Body of pancreas (tissue), 4 donors: ENCODE measurements at regions not wholly inside any gene's neighbourhood (a gene's known extent, or its start where the extent isn't known, plus 50 kb on each side); places are given as distances from the start of the nearest gene placed in this dataset.
"Not testable (repeated sequence)": the region's sequence is repeated elsewhere in the genome, so short reads cannot be mapped to it uniquely, and the experiment has no call there.

Source experiments
- ATAC-seq: fragments of 150-250 bp; one replicate; pipeline ENCODE4 v1.9.1; 2016
- DNase-seq, 4 donors: peaks; one replicate each; pipeline ENCODE4 v3.0.0-alpha.2; 2019
- H3K27ac ChIP-seq, 4 donors: fragments of 200-600 bp; sonication (generic); 1 replicate in 3 of 4; 2 replicates in 1 of 4; pipeline versions ENCODE4 v1.5.1 to v1.6.1; 2016 to 2019; ENCODE audit warnings: mild to moderate bottlenecking in 1 of 4, mixed read lengths in 1 of 4, moderate library complexity in 1 of 4
- H3K27me3 ChIP-seq, 2 donors: fragments of 200-600 bp; sonication (generic); one replicate each; pipeline ENCODE4 v1.6.0; 2016; ENCODE audit warnings: mild to moderate bottlenecking in 1 of 2
- H3K36me3 ChIP-seq, 2 donors: fragments of 200-600 bp; sonication (generic); replicated peaks in 1 of 2; 2 replicates each; pipeline ENCODE4 v1.5.1; 2016; ENCODE audit warnings: low read depth in 2 of 2; ENCODE audit not compliant: insufficient read depth in 1 of 2
- H3K4me1 ChIP-seq: fragments of 200-600 bp; sonication (generic); one replicate; pipeline ENCODE4 v1.6.0; 2016
- H3K4me3 ChIP-seq, 2 donors: fragments of 200-600 bp; sonication (generic); 1 replicate in 1 of 2; 2 replicates in 1 of 2; pipeline ENCODE4 v1.5.1; 2016 to 2019
- H3K9me3 ChIP-seq, 3 donors: fragments of 200-600 bp; sonication (generic); 1 replicate in 2 of 3; 2 replicates in 1 of 3; pipeline ENCODE4 v1.5.1; 2016
- WGBS, 2 donors: methylation state at CpG; one replicate each; pipeline ENCODE4 v1.1.5; 2017; 5-methylcytosine and 5-hydroxymethylcytosine counted together
- intact Hi-C: fragments of 100-400 bp; cut with DNase I; formaldehyde crosslinking; loops from one replicate; pipeline ENCODE4 v1.15.1; 2023

GRCh38 chr9:39533001-39533762 lies 177.7 kb downstream of the SPATA31A1 start:
- intact Hi-C loops, H3K27me3 ChIP-seq, ATAC-seq, H3K27ac ChIP-seq, DNase-seq, H3K36me3 ChIP-seq, H3K4me3 ChIP-seq, H3K9me3 ChIP-seq, H3K4me1 ChIP-seq: not testable (repeated sequence)
- WGBS, 2 donors, result 74 to 77% methylated on average over 4 to 5 of the region's 38 CpGs

DNA sequence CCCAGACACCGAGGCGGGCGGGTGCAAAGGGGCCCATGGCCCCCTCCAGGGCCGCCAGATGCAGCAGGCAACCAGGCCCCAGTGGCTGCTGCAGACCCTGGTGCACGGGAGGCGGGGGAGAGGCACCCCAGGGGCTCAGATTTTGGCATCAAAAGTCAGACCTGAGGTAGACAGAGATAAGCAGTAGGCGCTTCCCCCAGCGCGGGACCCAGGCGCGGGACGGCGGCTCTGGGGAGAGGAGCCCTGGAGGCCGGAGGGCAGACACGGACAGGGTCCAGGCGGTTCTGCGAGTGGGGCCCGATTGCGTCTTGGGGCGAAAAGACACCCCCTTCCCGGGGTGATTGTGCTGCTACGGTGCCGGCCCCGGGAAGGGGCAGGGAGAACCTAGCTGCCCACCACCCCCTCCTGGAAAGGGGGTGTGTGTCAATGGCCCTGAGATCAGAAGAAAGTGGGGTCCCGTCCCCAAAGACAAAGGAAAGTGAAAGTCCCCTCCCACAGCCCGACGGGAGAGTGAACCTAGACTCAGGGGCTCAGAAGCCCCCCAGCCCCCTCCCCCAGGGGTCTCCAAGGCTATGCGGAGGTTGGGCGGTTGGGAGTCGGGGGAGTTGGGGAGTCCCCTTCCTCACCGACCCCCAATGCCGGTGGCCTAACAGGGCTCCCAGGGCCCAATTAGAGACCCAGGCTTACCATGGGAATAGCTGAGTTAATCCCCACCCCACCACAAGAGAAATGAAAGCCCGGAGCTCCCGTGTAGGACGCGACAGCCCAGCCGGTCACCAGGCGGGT lies 178.5 kb downstream of the SPATA31A1 start:
- H3K4me1 ChIP-seq, H3K27ac ChIP-seq, ATAC-seq, H3K9me3 ChIP-seq, H3K36me3 ChIP-seq, H3K27me3 ChIP-seq, intact Hi-C loops, H3K4me3 ChIP-seq, DNase-seq: not testable (repeated sequence)
- WGBS, 2 donors, result no CpG with 5 or more reads among the region's 38 CpGs

- H3K36me3 ChIP-seq, H3K27me3 ChIP-seq, ATAC-seq, H3K4me3 ChIP-seq, H3K27ac ChIP-seq, intact Hi-C loops, H3K4me1 ChIP-seq, H3K9me3 ChIP-seq, DNase-seq: not testable (repeated sequence)
- WGBS, 2 donors, result no CpG with 5 or more reads among the region's 11 CpGs
Measured at GRCh38 chr9:39534897-39535296, 179.4 kb downstream of the SPATA31A1 start.

GRCh38 chr9:39542157-39542556 lies 186.7 kb downstream of the SPATA31A1 start:
- H3K4me3 ChIP-seq, H3K4me1 ChIP-seq, ATAC-seq, H3K27ac ChIP-seq, H3K36me3 ChIP-seq, H3K9me3 ChIP-seq, intact Hi-C loops, DNase-seq, H3K27me3 ChIP-seq: not testable (repeated sequence)
- 53 to 64% methylated on average over 1 of the region's 1 CpG for WGBS, 2 donors

GRCh38 chr9:39545079-39545478 lies 189.6 kb downstream of the SPATA31A1 start:
- H3K4me1 ChIP-seq, H3K9me3 ChIP-seq, H3K36me3 ChIP-seq, H3K27ac ChIP-seq, intact Hi-C loops, H3K27me3 ChIP-seq, ATAC-seq, H3K4me3 ChIP-seq, DNase-seq: not testable (repeated sequence)

GRCh38 chr9:39550573-39550972 lies 195.1 kb downstream of the SPATA31A1 start:
- H3K4me3 ChIP-seq, H3K9me3 ChIP-seq, H3K27ac ChIP-seq, ATAC-seq, H3K4me1 ChIP-seq, intact Hi-C loops, DNase-seq, H3K27me3 ChIP-seq, H3K36me3 ChIP-seq: not testable (repeated sequence)
- WGBS, 2 donors, result 60 to 78% methylated on average over 2 of the region's 2 CpGs

- H3K36me3 ChIP-seq, ATAC-seq, intact Hi-C loops, H3K9me3 ChIP-seq, H3K4me1 ChIP-seq, H3K4me3 ChIP-seq, H3K27ac ChIP-seq, H3K27me3 ChIP-seq, DNase-seq: not testable (repeated sequence)
- 93 to 95% methylated on average over 1 of the region's 1 CpG for WGBS, 2 donors
Measured at GRCh38 chr9:39551544-39551943, 196.1 kb downstream of the SPATA31A1 start.

DNA sequence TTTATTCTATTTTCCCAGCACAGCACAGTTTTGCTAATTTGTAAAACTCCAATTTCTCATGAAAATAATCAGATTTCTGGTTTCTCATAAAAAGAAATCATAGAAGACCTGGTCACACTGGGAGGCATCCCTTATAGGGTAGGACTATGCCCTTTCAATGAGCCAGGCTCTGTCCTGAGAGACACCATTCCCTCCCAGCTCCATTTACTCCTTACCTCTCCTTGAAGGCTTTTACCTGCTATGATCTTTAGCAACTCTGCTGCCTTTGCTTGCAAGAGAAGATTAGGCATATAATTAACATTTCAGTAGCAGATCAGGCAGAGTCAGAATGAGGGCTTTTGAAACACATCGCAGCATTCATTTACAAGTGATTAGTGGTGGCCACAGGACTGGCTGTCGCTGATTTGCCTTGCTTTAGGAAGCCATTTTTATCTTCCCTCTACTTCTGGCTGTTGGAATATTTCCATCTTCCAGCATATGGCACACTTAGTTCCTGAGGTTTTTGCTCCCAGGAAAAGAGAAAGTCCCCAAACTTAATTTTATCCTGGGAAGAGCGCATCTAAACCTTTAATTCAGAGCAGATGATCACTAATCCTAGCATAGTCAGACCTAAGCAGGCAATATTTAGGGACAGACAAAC lies 196.9 kb downstream of the SPATA31A1 start:
- intact Hi-C loops, H3K4me1 ChIP-seq, H3K4me3 ChIP-seq, ATAC-seq, H3K36me3 ChIP-seq, H3K27me3 ChIP-seq, H3K27ac ChIP-seq, DNase-seq, H3K9me3 ChIP-seq: not testable (repeated sequence)
- WGBS, 2 donors, result 40 to 53% methylated on average over 3 of the region's 3 CpGs

GRCh38 chr9:39554352-39554751 lies 198.9 kb downstream of the SPATA31A1 start:
- H3K4me1 ChIP-seq, ATAC-seq, H3K9me3 ChIP-seq, H3K27me3 ChIP-seq, DNase-seq, intact Hi-C loops, H3K4me3 ChIP-seq, H3K36me3 ChIP-seq, H3K27ac ChIP-seq: not testable (repeated sequence)
- 27 to 50% methylated on average over 1 of the region's 1 CpG for WGBS, 2 donors
